Mesendoderm (in vitro differentiated cells): ENCODE measurements at regions not wholly inside any gene's neighbourhood (a gene's known extent, or its start where the extent isn't known, plus 50 kb on each side); places are given as distances from the start of the nearest gene placed in this dataset.

ENCODE experiments used
- DNase-seq: peaks from one replicate; pipeline ENCODE4 v3.0.0; 2013
- H2AK5ac ChIP-seq: 2 replicates; pipeline ENCODE4 v1.6.1; 2013; ENCODE audit warnings: low read length, inconsistent platforms
- H2BK120ac ChIP-seq: 2 replicates; pipeline ENCODE4 v1.6.1; 2013; ENCODE audit warnings: low read depth, mild to moderate bottlenecking, low read length, moderate library complexity, mixed read lengths
- H2BK15ac ChIP-seq: replicated peaks from 2 replicates; pipeline ENCODE4 v1.6.1; 2013; ENCODE audit warnings: low read depth, mild to moderate bottlenecking, moderate library complexity
- H2BK5ac ChIP-seq: 2 replicates; pipeline ENCODE4 v1.6.1; 2013; ENCODE audit warnings: low read length, inconsistent platforms
- H3K18ac ChIP-seq: 2 replicates; pipeline ENCODE4 v1.6.1; 2013; ENCODE audit warnings: mild to moderate bottlenecking, low read length, mixed read lengths
- H3K23ac ChIP-seq: one replicate; pipeline ENCODE4 v1.6.1; 2013; ENCODE audit warnings: low read length
- H3K27ac ChIP-seq: 2 replicates; pipeline ENCODE4 v1.5.1; 2013; ENCODE audit warnings: low read depth, mild to moderate bottlenecking, inconsistent platforms, low read length, moderate library complexity
- H3K27me3 ChIP-seq: 2 replicates; pipeline ENCODE4 v1.6.1; 2013; ENCODE audit warnings: low read length, control low read depth, mild to moderate bottlenecking, inconsistent platforms; ENCODE audit not compliant: insufficient read depth, poor library complexity
- H3K36me3 ChIP-seq: 2 replicates; pipeline ENCODE4 v1.6.1; 2013; ENCODE audit warnings: low read length, inconsistent platforms; ENCODE audit not compliant: control insufficient read depth, insufficient read depth
- H3K4ac ChIP-seq: one replicate; pipeline ENCODE4 v1.6.1; 2013; ENCODE audit warnings: low read depth, mild to moderate bottlenecking, low read length, moderate library complexity
- H3K4me1 ChIP-seq: 2 replicates; pipeline ENCODE4 v1.6.1; 2013; ENCODE audit warnings: low read depth, low read length, inconsistent platforms; ENCODE audit not compliant: control insufficient read depth
- H3K4me2 ChIP-seq: 2 replicates; pipeline ENCODE4 v1.6.1; 2013; ENCODE audit warnings: low read length
- H3K4me3 ChIP-seq: 2 replicates; pipeline ENCODE4 v1.5.1; 2013; ENCODE audit warnings: mild to moderate bottlenecking, low read length
- H3K56ac ChIP-seq: one replicate; pipeline ENCODE4 v1.6.1; 2013; ENCODE audit warnings: low read length
- H3K79me1 ChIP-seq: 2 replicates; pipeline ENCODE4 v1.6.1; 2013; ENCODE audit warnings: low read length, inconsistent platforms
- H3K79me2 ChIP-seq: 2 replicates; pipeline ENCODE4 v1.6.1; 2013; ENCODE audit warnings: mild to moderate bottlenecking, low read length; ENCODE audit not compliant: control insufficient read depth, insufficient read depth
- H3K9ac ChIP-seq: 2 replicates; pipeline ENCODE4 v1.6.1; 2013; ENCODE audit warnings: low read length, inconsistent platforms
- H4K5ac ChIP-seq: one replicate; pipeline ENCODE4 v1.6.1; 2013; ENCODE audit warnings: low read length
- H4K8ac ChIP-seq: one replicate; pipeline ENCODE4 v1.6.1; 2013; ENCODE audit warnings: low read depth, mild to moderate bottlenecking, control low read depth, low read length, moderate library complexity
- WGBS: extraction: QIAGEN DNeasy Blood & Tissue Kit; methylation state at CpG from one replicate; pipeline ENCODE4 v1.1.7; 2013; ENCODE audit warnings: low lambda C conversion rate, missing lambda C conversion rate; ENCODE audit not compliant: insufficient coverage; ENCODE audit errors: extremely low coverage; 5-methylcytosine and 5-hydroxymethylcytosine counted together

- H2AK5ac ChIP-seq: no peak overlapping the region
- H3K27me3 ChIP-seq: no peaks in the 10 kb centered on the region
- H2BK120ac ChIP-seq: no peak overlapping the region
- no peak overlapping the region for H4K8ac ChIP-seq
- H3K9ac ChIP-seq: no peak overlapping the region
- H3K4me2 ChIP-seq: no peak overlapping the region
- H3K56ac ChIP-seq: peak overlapping the region; percentile 2
- H3K23ac ChIP-seq: no peak overlapping the region
- H3K4me3 ChIP-seq: no peak overlapping the region
- no peaks in the 10 kb centered on the region for H3K79me2 ChIP-seq
- H2BK5ac ChIP-seq: no peak overlapping the region
- no peaks in the 10 kb centered on the region for H3K36me3 ChIP-seq
- H4K5ac ChIP-seq: no peak overlapping the region
- H3K27ac ChIP-seq: no peak overlapping the region
- peaks cover 5% of the 10 kb centered on the region for H3K4me1 ChIP-seq
- no peak overlapping the region for H2BK15ac ChIP-seq
- H3K4ac ChIP-seq: no peak overlapping the region
- H3K18ac ChIP-seq: no peak overlapping the region
- DNase-seq: peak; percentile 64
- no peaks in the 10 kb centered on the region for H3K79me1 ChIP-seq
- no CpG with 5 or more reads among the region's 8 CpGs for WGBS
These were observed 61.0 kb upstream of the RNF32 start for GRCh38 chr7:156579566-156579965.

DNA sequence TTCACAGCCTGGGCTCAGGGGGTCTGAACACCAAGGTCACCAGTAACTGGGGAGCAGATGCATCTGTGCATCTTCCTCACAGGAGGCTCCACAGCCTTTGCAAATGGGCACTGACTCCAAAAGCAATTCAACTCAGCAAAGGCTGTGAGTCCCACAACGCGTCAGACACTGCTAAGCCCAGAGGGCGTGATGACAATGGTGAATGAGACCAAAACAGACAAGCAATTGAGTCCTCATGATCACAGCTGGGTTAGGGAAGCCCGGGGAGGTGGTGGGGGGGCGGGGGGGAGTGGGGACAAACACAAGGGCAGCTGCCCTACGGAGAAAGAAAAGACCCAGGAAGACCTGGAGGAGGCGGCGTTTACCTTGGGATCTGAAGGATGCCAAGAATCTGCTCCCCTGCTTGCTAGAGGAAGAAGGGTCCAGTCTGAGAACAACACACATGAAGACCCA lies 61.6 kb upstream of the RNF32 start:
- no peak overlapping the region for H2BK5ac ChIP-seq
- no peak overlapping the region for H2BK120ac ChIP-seq
- H3K4me1 ChIP-seq: peaks cover 5% of the 10 kb centered on the region
- H4K8ac ChIP-seq: no peak overlapping the region
- no peak overlapping the region for H3K23ac ChIP-seq
- no peak overlapping the region for H2BK15ac ChIP-seq
- H3K36me3 ChIP-seq: no peaks in the 10 kb centered on the region
- DNase-seq: peak; percentile 65
- H3K56ac ChIP-seq: peak overlapping the region; percentile 2
- no peak overlapping the region for H3K9ac ChIP-seq
- no peak overlapping the region for H3K27ac ChIP-seq
- H3K79me1 ChIP-seq: no peaks in the 10 kb centered on the region
- no peak overlapping the region for H3K18ac ChIP-seq
- WGBS: no CpG with 5 or more reads among the region's 8 CpGs
- H3K27me3 ChIP-seq: no peaks in the 10 kb centered on the region
- no peak overlapping the region for H3K4ac ChIP-seq
- H3K79me2 ChIP-seq: no peaks in the 10 kb centered on the region
- H3K4me2 ChIP-seq: no peak overlapping the region
- no peak overlapping the region for H3K4me3 ChIP-seq
- H4K5ac ChIP-seq: no peak overlapping the region
- H2AK5ac ChIP-seq: no peak overlapping the region

DNA sequence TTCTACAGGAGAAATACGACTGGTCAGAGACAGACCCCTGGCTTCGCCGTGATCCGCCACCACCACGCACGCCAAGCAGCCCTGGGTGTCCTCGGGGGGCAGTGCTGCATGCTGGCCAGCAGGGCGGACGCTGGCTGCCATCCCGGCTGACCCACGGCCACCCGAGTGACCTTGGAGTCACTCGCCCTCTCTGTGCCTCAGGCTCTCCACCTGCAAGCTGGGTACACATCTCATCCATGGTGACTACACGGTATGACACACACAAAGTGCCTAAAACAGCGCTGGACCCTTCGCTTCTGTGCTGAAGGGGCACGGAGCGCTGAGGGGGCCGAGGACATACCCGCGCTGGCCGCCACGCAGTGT lies 62.0 kb upstream of the RNF32 start:
- Histone ChIP-seq H3K27ac (no peak overlapping the region), H2BK15ac (no peak overlapping the region), H3K9ac (no peak overlapping the region), H3K56ac (no peak overlapping the region), H3K4me1 (peaks cover 5% of the 10 kb centered on the region), H3K4ac (no peak overlapping the region), H3K23ac (no peak overlapping the region), H3K79me1 (no peaks in the 10 kb centered on the region), H3K36me3 (no peaks in the 10 kb centered on the region), H2AK5ac (no peak overlapping the region), H3K4me2 (no peak overlapping the region), H4K8ac (no peak overlapping the region), H2BK5ac (no peak overlapping the region), H3K27me3 (no peaks in the 10 kb centered on the region), H2BK120ac (no peak overlapping the region), H4K5ac (no peak overlapping the region), H3K79me2 (no peaks in the 10 kb centered on the region), H3K18ac (no peak overlapping the region), H3K4me3 (no peak overlapping the region)
- peak; percentile 26 for DNase-seq
- WGBS: no CpG with 5 or more reads among the region's 23 CpGs

GRCh38 chr7:156577645-156578577 lies 62.7 kb upstream of the RNF32 start:
- H3K79me2 ChIP-seq: no peaks in the 10 kb centered on the region
- H4K5ac ChIP-seq: no peak overlapping the region
- no peak overlapping the region for H2BK15ac ChIP-seq
- H3K9ac ChIP-seq: no peak overlapping the region
- no peak overlapping the region for H2AK5ac ChIP-seq
- H2BK5ac ChIP-seq: no peak overlapping the region
- no peak overlapping the region for H3K4me3 ChIP-seq
- H3K36me3 ChIP-seq: no peaks in the 10 kb centered on the region
- H4K8ac ChIP-seq: no peak overlapping the region
- no peak overlapping the region for H3K27ac ChIP-seq
- H2BK120ac ChIP-seq: no peak overlapping the region
- H3K79me1 ChIP-seq: no peaks in the 10 kb centered on the region
- no peak overlapping the region for H3K4ac ChIP-seq
- DNase-seq: no peak
- H3K23ac ChIP-seq: no peak overlapping the region
- H3K4me2 ChIP-seq: no peak overlapping the region
- no CpG with 5 or more reads among the region's 15 CpGs for WGBS
- H3K56ac ChIP-seq: no peak overlapping the region
- no peak overlapping the region for H3K18ac ChIP-seq
- no peaks in the 10 kb centered on the region for H3K27me3 ChIP-seq
- peaks cover 5% of the 10 kb centered on the region for H3K4me1 ChIP-seq

DNA sequence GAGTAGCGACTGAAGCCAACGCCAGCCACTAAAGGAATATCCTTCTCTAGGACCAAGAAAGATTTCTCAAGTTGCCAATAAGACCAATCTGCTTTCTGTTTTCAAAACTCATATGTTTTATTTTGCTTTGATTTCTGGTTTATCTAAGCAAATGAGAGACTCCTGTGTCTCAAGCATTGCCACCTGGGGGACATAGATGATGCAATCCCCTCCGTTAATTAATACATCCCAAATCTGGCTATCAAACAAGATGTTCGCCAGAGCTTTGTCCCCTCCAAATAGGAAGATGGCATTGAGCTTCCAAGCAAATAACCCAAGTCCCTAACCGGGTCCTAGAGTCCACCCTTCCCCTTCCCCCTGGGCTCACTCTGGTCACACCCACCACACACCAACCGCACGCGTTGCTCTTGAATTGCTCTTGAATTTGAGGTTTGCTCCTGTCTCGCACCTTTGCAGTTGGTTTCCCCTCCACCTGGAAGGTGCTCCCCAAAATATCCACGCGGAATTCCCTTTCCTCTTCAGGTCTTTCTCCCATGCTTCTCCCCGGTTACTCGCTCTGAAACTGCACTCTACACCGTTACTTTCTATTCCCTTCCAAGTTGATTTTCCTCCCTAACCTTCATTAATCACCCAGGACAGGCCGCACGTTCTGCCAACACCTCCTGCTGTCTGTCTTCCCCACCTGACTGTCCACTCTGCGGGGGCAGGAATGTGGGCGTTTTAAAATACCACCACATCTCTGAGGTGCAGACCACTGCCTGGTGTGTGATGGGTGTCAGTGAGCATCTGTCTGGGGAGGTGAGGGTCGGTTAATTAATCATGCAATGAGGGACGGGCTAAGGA lies 64.1 kb upstream of the RNF32 start:
- H3K23ac ChIP-seq: no peak overlapping the region
- H3K56ac ChIP-seq: no peak overlapping the region
- no peaks in the 10 kb centered on the region for H3K79me2 ChIP-seq
- peaks cover 5% of the 10 kb centered on the region for H3K4me1 ChIP-seq
- H4K8ac ChIP-seq: no peak overlapping the region
- no peaks in the 10 kb centered on the region for H3K79me1 ChIP-seq
- H2BK120ac ChIP-seq: no peak overlapping the region
- no peaks in the 10 kb centered on the region for H3K27me3 ChIP-seq
- no CpG with 5 or more reads among the region's 20 CpGs for WGBS
- H4K5ac ChIP-seq: no peak overlapping the region
- H2BK15ac ChIP-seq: no peak overlapping the region
- H3K4me3 ChIP-seq: no peak overlapping the region
- H3K9ac ChIP-seq: no peak overlapping the region
- H3K4me2 ChIP-seq: no peak overlapping the region
- H2BK5ac ChIP-seq: no peak overlapping the region
- H3K4ac ChIP-seq: no peak overlapping the region
- DNase-seq: peak; percentile 6
- no peak overlapping the region for H3K18ac ChIP-seq
- no peaks in the 10 kb centered on the region for H3K36me3 ChIP-seq
- no peak overlapping the region for H3K27ac ChIP-seq
- H2AK5ac ChIP-seq: no peak overlapping the region
